Activated CD8-positive, alpha-beta memory T cell treated with anti-CD3 and anti-CD28 coated beads, Interleukin-2, amount 10 ng/mL, durations not matched to agents 7 days and 5 days (primary cell): ENCODE measurements at regions not wholly inside any gene's neighbourhood (a gene's known extent, or its start where the extent isn't known, plus 50 kb on each side); places are given as distances from the start of the nearest gene placed in this dataset.

Source experiments
- ATAC-seq: fragments of 150-1000 bp; cut with Tn5 transposase; one replicate; pipeline ENCODE4 v1.10.0; 2021; ENCODE audit warnings: moderate library complexity
- CTCF ChIA-PET: fragments of 350-600 bp; sonication (Branson Sonifier 250); formaldehyde crosslinking; loops from one replicate; lab custom pipeline; 2021; ENCODE audit warnings: antibody characterized with exemption; lab: Charles Lee
- DNase-seq: peaks from one replicate; pipeline ENCODE4 v3.0.0-alpha.2; 2020
- H3K27ac Mint-ChIP-seq: one replicate; pipeline ENCODE4 v1.8.0; 2021; ENCODE audit warnings: mild to moderate bottlenecking, mixed read lengths
- H3K27me3 Mint-ChIP-seq: one replicate; pipeline ENCODE4 v1.8.0; 2021; ENCODE audit warnings: mixed read lengths
- H3K36me3 Mint-ChIP-seq: one replicate; pipeline ENCODE4 v1.8.0; 2021; ENCODE audit warnings: mild to moderate bottlenecking, mixed read lengths
- H3K4me1 Mint-ChIP-seq: one replicate; pipeline ENCODE4 v1.8.0; 2021; ENCODE audit warnings: mixed read lengths
- H3K4me3 Mint-ChIP-seq: one replicate; pipeline ENCODE4 v1.8.0; 2021; ENCODE audit warnings: mild to moderate bottlenecking, moderate library complexity, mixed read lengths
- H3K9me3 Mint-ChIP-seq: one replicate; pipeline ENCODE4 v1.8.0; 2022; ENCODE audit warnings: low read depth, mixed read lengths

GRCh38 chr2:133652398-133652797 is 84.1 kb upstream of the NCKAP5 start:
- Mint-ChIP-seq H3K27me3 (no peaks in the 10 kb centered on the region), H3K4me1 (no peaks in the 10 kb centered on the region), H3K4me3 (no peak overlapping the region), H3K36me3 (no peaks in the 10 kb centered on the region), H3K27ac (no peak overlapping the region), H3K9me3 (no peaks in the 10 kb centered on the region)
- ATAC-seq (no peak), DNase-seq (no peak)
- CTCF ChIA-PET = no interaction called here

GRCh38 chr2:133653056-133653455 is 84.8 kb upstream of the NCKAP5 start:
- no peaks in the 10 kb centered on the region for H3K9me3 Mint-ChIP-seq
- ATAC-seq (no peak), DNase-seq (no peak)
- H3K4me1 Mint-ChIP-seq = no peaks in the 10 kb centered on the region
- no peak overlapping the region for H3K27ac Mint-ChIP-seq
- no peaks in the 10 kb centered on the region for H3K36me3 Mint-ChIP-seq
- H3K4me3 Mint-ChIP-seq = no peak overlapping the region
- no peaks in the 10 kb centered on the region for H3K27me3 Mint-ChIP-seq
- CTCF ChIA-PET = no interaction called here

GRCh38 chr2:133654949-133655348 is 86.7 kb upstream of the NCKAP5 start:
- H3K4me1 Mint-ChIP-seq = no peaks in the 10 kb centered on the region
- H3K27ac Mint-ChIP-seq = no peak overlapping the region
- H3K4me3 Mint-ChIP-seq = no peak overlapping the region
- no peak for DNase-seq
- no peaks in the 10 kb centered on the region for H3K36me3 Mint-ChIP-seq
- CTCF ChIA-PET = no interaction called here
- H3K27me3 Mint-ChIP-seq = no peaks in the 10 kb centered on the region
- H3K9me3 Mint-ChIP-seq = no peaks in the 10 kb centered on the region
- no peak for ATAC-seq

GRCh38 chr2:133655610-133656009 is 87.3 kb upstream of the NCKAP5 start:
- no peaks in the 10 kb centered on the region for H3K9me3 Mint-ChIP-seq
- no peaks in the 10 kb centered on the region for H3K36me3 Mint-ChIP-seq
- H3K4me3 Mint-ChIP-seq = no peak overlapping the region
- DNase-seq = no peak
- CTCF ChIA-PET = no interaction called here
- ATAC-seq = no peak
- no peak overlapping the region for H3K27ac Mint-ChIP-seq
- no peaks in the 10 kb centered on the region for H3K27me3 Mint-ChIP-seq
- no peaks in the 10 kb centered on the region for H3K4me1 Mint-ChIP-seq

GRCh38 chr2:133657591-133657990 is 89.3 kb upstream of the NCKAP5 start:
- no peaks in the 10 kb centered on the region for H3K27me3 Mint-ChIP-seq
- no peaks in the 10 kb centered on the region for H3K4me1 Mint-ChIP-seq
- H3K36me3 Mint-ChIP-seq = no peaks in the 10 kb centered on the region
- DNase-seq = no peak
- CTCF ChIA-PET = no interaction called here
- H3K27ac Mint-ChIP-seq = no peak overlapping the region
- no peak overlapping the region for H3K4me3 Mint-ChIP-seq
- H3K9me3 Mint-ChIP-seq = no peaks in the 10 kb centered on the region
- ATAC-seq = no peak

- no peaks in the 10 kb centered on the region for H3K36me3 Mint-ChIP-seq
- H3K4me1 Mint-ChIP-seq = no peaks in the 10 kb centered on the region
- no peak for ATAC-seq
- no peak for DNase-seq
- no peak overlapping the region for H3K27ac Mint-ChIP-seq
- no peaks in the 10 kb centered on the region for H3K27me3 Mint-ChIP-seq
- no peak overlapping the region for H3K4me3 Mint-ChIP-seq
- no peaks in the 10 kb centered on the region for H3K9me3 Mint-ChIP-seq
- CTCF ChIA-PET = no interaction called here
These were observed 90.0 kb upstream of the NCKAP5 start for GRCh38 chr2:133658020-133658903.

GRCh38 chr2:133660510-133660909 is 92.2 kb upstream of the NCKAP5 start:
- no peaks in the 10 kb centered on the region for H3K27me3 Mint-ChIP-seq
- CTCF ChIA-PET = no interaction called here

GRCh38 chr2:133661392-133661791 is 93.1 kb upstream of the NCKAP5 start:
- CTCF ChIA-PET = no interaction called here
- H3K27me3 Mint-ChIP-seq = no peaks in the 10 kb centered on the region

More at GRCh38 chr2:133660510-133660909, 92.2 kb upstream of the NCKAP5 start:
- Mint-ChIP-seq H3K36me3 (no peaks in the 10 kb centered on the region), H3K4me3 (no peak overlapping the region), H3K27ac (no peak overlapping the region), H3K9me3 (no peaks in the 10 kb centered on the region), H3K4me1 (no peaks in the 10 kb centered on the region)
- no peak for DNase-seq
- ATAC-seq = no peak

GRCh38 chr2:133666621-133667020 is 98.4 kb upstream of the NCKAP5 start:
- Mint-ChIP-seq H3K27ac (no peak overlapping the region), H3K4me1 (no peaks in the 10 kb centered on the region), H3K36me3 (no peaks in the 10 kb centered on the region), H3K27me3 (no peaks in the 10 kb centered on the region), H3K9me3 (no peaks in the 10 kb centered on the region), H3K4me3 (no peak overlapping the region)
- DNase-seq = no peak
- ATAC-seq = no peak
- CTCF ChIA-PET = no interaction called here

More at GRCh38 chr2:133661392-133661791, 93.1 kb upstream of the NCKAP5 start:
- ATAC-seq = no peak
- Mint-ChIP-seq H3K36me3 (no peaks in the 10 kb centered on the region), H3K4me3 (no peak overlapping the region), H3K4me1 (no peaks in the 10 kb centered on the region), H3K27ac (no peak overlapping the region), H3K9me3 (no peaks in the 10 kb centered on the region)
- DNase-seq = no peak

GRCh38 chr2:133667085-133667484 is 98.8 kb upstream of the NCKAP5 start:
- Mint-ChIP-seq H3K36me3 (no peaks in the 10 kb centered on the region), H3K27ac (no peak overlapping the region), H3K9me3 (no peaks in the 10 kb centered on the region), H3K4me3 (no peak overlapping the region), H3K27me3 (peaks cover 4% of the 10 kb centered on the region), H3K4me1 (no peaks in the 10 kb centered on the region)
- no peak for DNase-seq
- CTCF ChIA-PET = no interaction called here
- ATAC-seq = no peak

- DNase-seq = no peak
- H3K27ac Mint-ChIP-seq = no peak overlapping the region
- no peak overlapping the region for H3K4me3 Mint-ChIP-seq
- no peaks in the 10 kb centered on the region for H3K4me1 Mint-ChIP-seq
- no peaks in the 10 kb centered on the region for H3K36me3 Mint-ChIP-seq
- peaks cover 4% of the 10 kb centered on the region for H3K27me3 Mint-ChIP-seq
- CTCF ChIA-PET = no interaction called here
- no peak for ATAC-seq
- H3K9me3 Mint-ChIP-seq = no peaks in the 10 kb centered on the region
These were observed 99.7 kb upstream of the NCKAP5 start for GRCh38 chr2:133667968-133668367.

GRCh38 chr2:133668547-133668946 is 100.3 kb upstream of the NCKAP5 start:
- no peaks in the 10 kb centered on the region for H3K4me1 Mint-ChIP-seq
- no peak overlapping the region for H3K4me3 Mint-ChIP-seq
- H3K27ac Mint-ChIP-seq = no peak overlapping the region
- CTCF ChIA-PET = no interaction called here
- no peaks in the 10 kb centered on the region for H3K36me3 Mint-ChIP-seq
- H3K9me3 Mint-ChIP-seq = no peaks in the 10 kb centered on the region
- ATAC-seq (no peak), DNase-seq (no peak)
- H3K27me3 Mint-ChIP-seq = peaks cover 4% of the 10 kb centered on the region

- DNase-seq (no peak), ATAC-seq (no peak)
- CTCF ChIA-PET = no interaction called here
- Mint-ChIP-seq H3K9me3 (no peaks in the 10 kb centered on the region), H3K4me1 (no peaks in the 10 kb centered on the region), H3K36me3 (no peaks in the 10 kb centered on the region), H3K27me3 (peaks cover 19% of the 10 kb centered on the region), H3K4me3 (no peak overlapping the region), H3K27ac (no peak overlapping the region)
These were observed 105.1 kb upstream of the NCKAP5 start for GRCh38 chr2:133673305-133673905.

- ATAC-seq (no peak), DNase-seq (no peak)
- Mint-ChIP-seq H3K27me3 (peaks cover 19% of the 10 kb centered on the region), H3K9me3 (no peaks in the 10 kb centered on the region), H3K4me3 (no peak overlapping the region), H3K27ac (no peak overlapping the region), H3K36me3 (no peaks in the 10 kb centered on the region), H3K4me1 (no peaks in the 10 kb centered on the region)
- CTCF ChIA-PET = no interaction called here
These were observed 105.8 kb upstream of the NCKAP5 start for GRCh38 chr2:133674066-133674432.
